AG09309 (cell line): ENCODE measurements at regions not wholly inside any gene's neighbourhood (a gene's known extent, or its start where the extent isn't known, plus 50 kb on each side); places are given as distances from the start of the nearest gene placed in this dataset.
A peak's percentile ranks its signal among the peaks of the same experiment; 100 is the strongest.

Experiments
- DNase-seq: peaks from one replicate; pipeline ENCODE4 v3.0.0-alpha.2; 2010; ENCODE audit warnings: low read depth
- H3K4me3 ChIP-seq: 2 replicates; pipeline ENCODE4 v1.5.1; 2011; ENCODE audit warnings: mild to moderate bottlenecking, low read depth, low read length, moderate library complexity; ENCODE audit not compliant: control insufficient read depth
- TF ChIP-seq, protein P1 (sequence below): IDR thresholded peaks from 2 replicates; pipeline ENCODE4 v1.5.1; 2011; ENCODE audit warnings: mild to moderate bottlenecking, low read depth, low read length, inconsistent platforms; ENCODE audit not compliant: insufficient read depth, control insufficient read depth; ENCODE audit errors: missing control alignments

DNA sequence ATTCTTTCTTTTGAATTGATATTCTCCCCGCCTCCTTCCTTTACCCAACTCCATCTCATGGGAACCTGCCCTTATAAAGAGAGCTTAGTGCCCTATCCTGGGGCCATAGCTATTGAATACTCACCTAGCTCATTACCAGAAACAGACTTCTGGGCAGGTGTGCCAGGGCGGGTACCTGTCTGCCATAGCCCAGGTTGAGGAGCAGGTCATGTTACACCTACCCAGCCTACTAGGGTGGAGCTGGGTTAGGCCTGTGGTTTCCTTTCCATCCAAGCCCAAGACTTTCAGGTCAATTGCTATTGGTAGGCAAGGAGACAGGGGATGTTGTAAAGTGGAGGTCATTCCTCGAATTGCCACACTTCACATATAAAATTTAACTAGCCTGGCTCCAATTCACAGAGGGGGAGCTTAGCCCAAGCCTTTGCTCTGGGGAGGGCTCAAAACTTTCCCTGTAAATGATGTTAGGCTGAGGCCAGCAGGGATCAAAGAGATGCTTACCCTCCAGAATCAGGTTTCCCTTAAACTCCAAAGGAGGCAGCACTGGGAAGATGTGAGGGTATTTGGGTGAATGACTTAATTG, 87.1 kb upstream of the IPO9 start:
- TF ChIP-seq, protein P1, sequence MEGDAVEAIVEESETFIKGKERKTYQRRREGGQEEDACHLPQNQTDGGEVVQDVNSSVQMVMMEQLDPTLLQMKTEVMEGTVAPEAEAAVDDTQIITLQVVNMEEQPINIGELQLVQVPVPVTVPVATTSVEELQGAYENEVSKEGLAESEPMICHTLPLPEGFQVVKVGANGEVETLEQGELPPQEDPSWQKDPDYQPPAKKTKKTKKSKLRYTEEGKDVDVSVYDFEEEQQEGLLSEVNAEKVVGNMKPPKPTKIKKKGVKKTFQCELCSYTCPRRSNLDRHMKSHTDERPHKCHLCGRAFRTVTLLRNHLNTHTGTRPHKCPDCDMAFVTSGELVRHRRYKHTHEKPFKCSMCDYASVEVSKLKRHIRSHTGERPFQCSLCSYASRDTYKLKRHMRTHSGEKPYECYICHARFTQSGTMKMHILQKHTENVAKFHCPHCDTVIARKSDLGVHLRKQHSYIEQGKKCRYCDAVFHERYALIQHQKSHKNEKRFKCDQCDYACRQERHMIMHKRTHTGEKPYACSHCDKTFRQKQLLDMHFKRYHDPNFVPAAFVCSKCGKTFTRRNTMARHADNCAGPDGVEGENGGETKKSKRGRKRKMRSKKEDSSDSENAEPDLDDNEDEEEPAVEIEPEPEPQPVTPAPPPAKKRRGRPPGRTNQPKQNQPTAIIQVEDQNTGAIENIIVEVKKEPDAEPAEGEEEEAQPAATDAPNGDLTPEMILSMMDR = no peak
- DNase-seq = no peak
- no peak overlapping the region for H3K4me3 ChIP-seq

DNA sequence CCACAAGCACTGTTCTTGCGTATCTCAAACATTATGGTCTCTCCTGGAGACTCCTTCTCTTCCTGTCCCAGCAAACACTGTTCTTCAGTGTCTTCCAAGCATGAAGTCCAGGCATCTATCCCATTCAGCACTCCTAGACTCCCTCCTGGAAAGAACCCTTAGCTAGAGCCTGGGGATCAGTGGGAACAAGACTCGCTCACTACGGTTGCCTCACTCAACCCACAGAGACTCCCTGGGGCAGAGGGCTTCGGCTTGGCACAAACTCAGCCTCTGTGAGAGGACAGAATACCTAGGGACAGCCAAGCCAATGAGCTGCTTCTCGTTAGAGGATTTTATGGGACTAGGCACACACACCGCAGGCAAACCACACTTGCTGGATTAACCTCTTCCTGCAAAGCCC, 86.5 kb upstream of the IPO9 start:
- no peak for DNase-seq
- TF ChIP-seq, protein P1 = no peak
- H3K4me3 ChIP-seq = no peak overlapping the region

GRCh38 chr1:201742955-201743805, 85.8 kb upstream of the IPO9 start:
- DNase-seq = no peak
- TF ChIP-seq, protein P1 = no peak

GRCh38 chr1:201745023-201745422, 83.9 kb upstream of the IPO9 start:
- TF ChIP-seq, protein P1 = no peak
- no peak overlapping the region for H3K4me3 ChIP-seq
- no peak for DNase-seq

More at GRCh38 chr1:201742955-201743805, 85.8 kb upstream of the IPO9 start:
- H3K4me3 ChIP-seq = no peak overlapping the region

GRCh38 chr1:201746156-201746555, 82.8 kb upstream of the IPO9 start:
- no peak overlapping the region for H3K4me3 ChIP-seq
- no peak for DNase-seq
- TF ChIP-seq, protein P1 = no peak

GRCh38 chr1:201747261-201747660, 81.7 kb upstream of the IPO9 start:
- H3K4me3 ChIP-seq = no peak overlapping the region
- TF ChIP-seq, protein P1 = no peak
- no peak for DNase-seq

DNA sequence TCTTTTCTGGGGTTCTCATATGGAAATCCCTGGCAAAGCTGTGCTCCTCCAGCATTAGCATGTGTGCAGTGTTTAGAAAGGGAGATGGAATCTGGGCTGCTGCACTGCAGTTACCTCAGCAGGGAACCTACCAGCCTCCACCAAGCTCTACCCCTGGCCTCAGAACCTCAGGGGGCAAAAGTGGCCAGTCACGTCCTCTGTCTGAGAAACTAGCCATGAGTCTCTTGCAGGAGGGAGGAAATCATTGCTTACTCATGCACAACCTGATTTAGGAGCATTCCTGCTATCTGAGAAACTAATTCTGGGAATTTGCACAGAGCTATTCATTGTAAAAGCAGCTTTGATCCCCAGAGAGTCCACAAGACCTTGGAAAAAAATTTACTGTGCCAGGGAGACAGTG, 80.6 kb upstream of the IPO9 start:
- H3K4me3 ChIP-seq = no peak overlapping the region
- DNase-seq = peak; percentile 88
- TF ChIP-seq, protein P1 = no peak
